GM12875 (cell line): ENCODE measurements at regions not wholly inside any gene's neighbourhood (a gene's known extent, or its start where the extent isn't known, plus 50 kb on each side); places are given as distances from the start of the nearest gene placed in this dataset.

Experiments used
- H3K4me3 ChIP-seq: one replicate; pipeline ENCODE4 v1.5.1; 2011; ENCODE audit warnings: low read depth, low read length, control low read depth
- TF ChIP-seq, protein P1 (sequence below): IDR thresholded peaks from 2 replicates; pipeline ENCODE4 v1.5.1; 2011; ENCODE audit warnings: low read depth, mild to moderate bottlenecking, control low read depth, inconsistent platforms, low read length, moderate library complexity, borderline replicate concordance; ENCODE audit not compliant: insufficient read depth

DNA sequence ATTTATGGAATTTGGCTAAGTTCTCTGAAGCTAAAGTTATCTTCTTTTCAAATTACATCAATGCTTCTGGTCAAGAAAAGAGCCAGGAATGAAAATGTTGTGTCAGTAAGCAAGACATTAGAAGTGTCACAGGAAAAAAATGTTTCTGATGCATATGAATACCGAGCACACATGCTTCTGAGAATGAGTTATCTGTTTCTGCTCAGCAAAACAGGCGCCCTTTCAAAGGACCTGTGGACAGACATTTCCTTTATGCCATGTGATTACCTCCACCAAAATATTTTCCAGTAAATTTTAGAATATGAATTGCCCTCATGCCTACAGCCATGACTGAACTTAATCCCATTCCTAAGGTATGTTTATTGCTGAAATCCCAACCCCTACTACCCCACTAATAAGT, 55.4 kb upstream of the RNF180 start:
- TF ChIP-seq, protein P1, sequence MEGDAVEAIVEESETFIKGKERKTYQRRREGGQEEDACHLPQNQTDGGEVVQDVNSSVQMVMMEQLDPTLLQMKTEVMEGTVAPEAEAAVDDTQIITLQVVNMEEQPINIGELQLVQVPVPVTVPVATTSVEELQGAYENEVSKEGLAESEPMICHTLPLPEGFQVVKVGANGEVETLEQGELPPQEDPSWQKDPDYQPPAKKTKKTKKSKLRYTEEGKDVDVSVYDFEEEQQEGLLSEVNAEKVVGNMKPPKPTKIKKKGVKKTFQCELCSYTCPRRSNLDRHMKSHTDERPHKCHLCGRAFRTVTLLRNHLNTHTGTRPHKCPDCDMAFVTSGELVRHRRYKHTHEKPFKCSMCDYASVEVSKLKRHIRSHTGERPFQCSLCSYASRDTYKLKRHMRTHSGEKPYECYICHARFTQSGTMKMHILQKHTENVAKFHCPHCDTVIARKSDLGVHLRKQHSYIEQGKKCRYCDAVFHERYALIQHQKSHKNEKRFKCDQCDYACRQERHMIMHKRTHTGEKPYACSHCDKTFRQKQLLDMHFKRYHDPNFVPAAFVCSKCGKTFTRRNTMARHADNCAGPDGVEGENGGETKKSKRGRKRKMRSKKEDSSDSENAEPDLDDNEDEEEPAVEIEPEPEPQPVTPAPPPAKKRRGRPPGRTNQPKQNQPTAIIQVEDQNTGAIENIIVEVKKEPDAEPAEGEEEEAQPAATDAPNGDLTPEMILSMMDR: no peak
- no peak overlapping the region for H3K4me3 ChIP-seq

DNA sequence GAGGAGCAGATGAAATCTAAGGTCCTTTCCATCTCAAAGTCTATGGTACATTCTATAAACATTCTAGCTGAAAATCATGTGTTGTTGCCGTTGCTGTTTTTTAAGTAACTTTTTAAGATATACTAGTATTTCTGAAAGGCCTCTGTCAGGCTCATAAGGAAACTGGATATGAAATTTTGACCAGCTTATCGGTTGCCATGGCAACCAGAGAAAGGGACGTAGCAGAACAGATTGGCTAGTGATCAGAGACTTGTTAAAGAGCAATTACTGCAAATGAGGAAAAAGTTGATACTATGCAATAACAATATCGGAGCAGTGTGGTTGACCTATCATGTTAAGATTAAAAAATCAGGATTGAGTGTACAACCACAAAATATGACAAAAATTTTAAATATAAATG, 57.0 kb upstream of the RNF180 start:
- TF ChIP-seq, protein P1: no peak
- no peak overlapping the region for H3K4me3 ChIP-seq

DNA sequence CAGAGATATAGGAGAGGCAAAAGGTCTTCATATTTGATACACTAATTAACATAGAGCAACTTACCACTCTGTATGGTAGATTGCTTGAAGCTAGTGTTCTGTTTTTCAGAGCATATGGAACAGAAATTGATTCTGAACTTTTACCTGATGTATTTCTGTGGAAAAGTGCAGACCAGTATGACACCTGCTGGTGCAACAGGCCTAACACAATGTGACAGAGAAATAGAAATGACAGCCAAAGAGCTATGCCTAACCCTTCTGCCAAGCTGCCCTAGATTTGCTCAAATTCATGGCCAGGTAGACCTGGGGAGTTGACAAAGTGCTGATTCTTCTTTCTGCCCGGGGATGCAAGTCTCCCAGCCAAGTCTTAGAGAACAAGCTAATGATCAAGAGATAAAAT, 65.4 kb upstream of the RNF180 start:
- TF ChIP-seq, protein P1: no peak
- H3K4me3 ChIP-seq: no peak overlapping the region

DNA sequence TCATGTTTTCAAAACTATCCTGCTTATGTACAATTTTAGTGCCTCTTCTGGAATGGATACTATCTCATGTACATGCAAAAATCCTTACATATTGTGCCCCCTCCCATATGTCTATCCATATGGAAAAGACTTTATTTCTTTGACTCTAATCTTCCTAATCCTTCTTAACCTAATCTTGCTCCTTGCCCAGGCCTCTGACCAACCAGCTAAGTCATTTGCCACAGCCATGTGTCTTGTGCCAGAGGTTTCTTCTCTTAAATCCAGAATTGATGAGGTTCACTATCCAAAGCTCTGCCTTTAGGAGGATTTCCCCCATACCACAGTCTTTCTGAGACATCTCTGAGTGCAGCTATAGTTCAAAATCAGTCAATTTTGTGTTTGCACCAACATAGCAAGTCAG, 68.9 kb upstream of the RNF180 start:
- H3K4me3 ChIP-seq: no peak overlapping the region
- TF ChIP-seq, protein P1: no peak

DNA sequence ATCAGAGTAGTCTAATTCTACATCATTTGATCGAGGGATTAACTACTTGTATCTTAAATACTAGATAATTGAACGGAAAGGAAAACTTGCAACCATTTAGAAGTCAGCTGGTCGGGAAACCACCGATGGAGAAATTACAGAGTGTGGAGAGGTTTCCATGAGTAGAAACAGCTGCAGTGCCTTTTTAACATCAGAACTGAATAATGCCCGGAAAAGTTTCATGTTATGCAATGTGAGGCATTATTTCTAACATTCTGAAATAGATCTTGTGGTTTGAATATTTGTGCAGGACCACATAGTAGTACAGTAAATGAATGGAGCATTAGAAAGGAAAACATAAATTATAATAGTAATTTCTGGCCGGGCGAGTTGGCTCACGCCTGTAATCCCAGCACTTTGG, 88.1 kb upstream of the RNF180 start:
- TF ChIP-seq, protein P1: no peak
- no peak overlapping the region for H3K4me3 ChIP-seq

DNA sequence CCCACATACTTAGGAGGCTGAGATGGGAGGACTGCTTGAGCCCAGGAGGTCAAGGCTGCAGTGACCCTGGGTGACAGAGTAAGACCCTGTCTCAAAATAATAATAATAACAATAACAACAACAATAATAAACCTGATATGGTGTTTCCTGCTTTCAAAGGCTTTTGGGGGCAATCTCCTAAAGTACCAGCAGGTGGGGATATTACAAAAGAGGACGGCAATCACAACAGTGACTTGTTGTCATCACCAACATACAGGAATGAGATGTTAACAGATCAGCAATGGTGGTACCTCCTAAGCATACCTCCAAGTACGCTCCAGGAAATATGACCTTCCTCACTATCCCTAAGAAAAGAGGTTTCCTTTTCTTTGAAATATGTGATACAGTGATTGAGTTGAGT, 91.1 kb upstream of the RNF180 start:
- no peak overlapping the region for H3K4me3 ChIP-seq
- TF ChIP-seq, protein P1: peak; percentile 63; the same call in 1 of the 2 replicates

DNA sequence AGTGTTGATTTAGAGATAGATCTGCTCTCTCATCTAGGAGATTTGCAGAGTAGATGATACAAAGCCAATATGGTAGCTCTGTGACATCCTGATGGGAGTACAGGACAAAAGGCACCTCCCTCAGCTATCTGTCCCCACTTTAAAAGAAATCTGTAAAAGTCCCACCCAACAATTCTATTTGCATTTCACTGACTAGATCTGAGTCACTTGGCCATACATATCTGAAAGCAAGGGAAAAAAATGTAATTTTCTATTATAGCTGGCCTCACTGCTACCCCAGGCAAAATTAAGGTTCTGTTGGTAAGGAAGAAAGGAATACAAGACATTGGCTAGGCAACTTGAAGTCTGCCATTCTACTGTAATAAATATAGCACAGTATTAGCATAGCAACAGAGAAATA, 96.2 kb upstream of the RNF180 start:
- TF ChIP-seq, protein P1: no peak
- H3K4me3 ChIP-seq: no peak overlapping the region
